ENCODE measurements at regions not wholly inside any gene's neighbourhood (a gene's known extent, or its start where the extent isn't known, plus 50 kb on each side); places are given as distances from the start of the nearest gene placed in this dataset.

DNA sequence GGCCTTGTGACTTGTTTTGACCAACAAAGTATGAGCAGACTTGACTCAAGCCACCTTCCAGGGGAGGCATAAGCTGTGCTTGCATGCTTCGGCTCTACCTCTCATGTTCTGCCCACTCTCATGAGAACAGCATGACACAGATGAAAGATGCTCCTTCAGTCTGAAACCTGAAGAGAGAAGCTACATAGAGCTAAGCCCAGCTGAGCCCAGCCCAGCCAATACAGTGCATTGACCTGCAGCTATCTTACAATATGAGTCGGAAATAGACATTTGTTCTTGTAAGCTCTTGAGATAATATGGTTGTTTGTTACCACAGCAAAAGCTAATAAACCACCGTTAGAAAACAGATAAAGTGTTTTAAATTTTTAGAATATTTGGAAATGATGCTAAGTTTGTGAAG lies 426.7 kb upstream of the PKDCC start:
- TF ChIP-seq CTCF (IDR thresholded peaks at IDR 0.05), result no peak
- TF ChIP-seq RFX5 (IDR thresholded peaks at IDR 0.05), result no peak
- TF ChIP-seq PHF8 (IDR thresholded peaks at IDR 0.05; ENCODE audit: borderline replicate concordance, low read depth), result no peak
- no peak for TF ChIP-seq ESRRA (IDR thresholded peaks at IDR 0.05; ENCODE audit: borderline replicate concordance, low read length)
- TF ChIP-seq MYC (IDR thresholded peaks at IDR 0.05; ENCODE audit: borderline replicate concordance, low read length), result no peak
- no peak for TF ChIP-seq EP300 (IDR thresholded peaks at IDR 0.05)
- TF ChIP-seq REST (IDR thresholded peaks at IDR 0.05), result no peak
- no peak for TF ChIP-seq HOXA7 (CRISPR knock-in tag; IDR thresholded peaks at IDR 0.05)

Data from A549 (cell line).